Effector memory CD8-positive, alpha-beta T cell (primary cell): ENCODE measurements at regions not wholly inside any gene's neighbourhood (a gene's known extent, or its start where the extent isn't known, plus 50 kb on each side); places are given as distances from the start of the nearest gene placed in this dataset.
"Not testable (repeated sequence)": the region's sequence is repeated elsewhere in the genome, so short reads cannot be mapped to it uniquely, and the experiment has no call there.

Experiments used
- ATAC-seq: fragments of 150-1000 bp; cut with Tn5 transposase; replicated peaks from 2 replicates; pipeline ENCODE4 v1.10.0; 2021; ENCODE audit warnings: mild to moderate bottlenecking, moderate library complexity
- DNase-seq, 3 experiments: peaks; one replicate each; pipeline ENCODE4 v3.0.0; 2021
- H3K27ac Mint-ChIP-seq, 2 donors: one replicate each; pipeline ENCODE4 v1.8.0; 2022; ENCODE audit warnings: mild to moderate bottlenecking in 2 of 2, mixed read lengths in 2 of 2, moderate library complexity in 2 of 2
- H3K27me3 Mint-ChIP-seq, 2 donors: one replicate each; pipeline ENCODE4 v1.8.0; 2022; ENCODE audit warnings: mixed read lengths in 2 of 2
- H3K36me3 Mint-ChIP-seq: one replicate; pipeline ENCODE4 v1.8.0; 2022; ENCODE audit warnings: mild to moderate bottlenecking, moderate library complexity, mixed read lengths; ENCODE audit not compliant: insufficient read depth
- H3K4me1 Mint-ChIP-seq, 2 donors: one replicate each; pipeline ENCODE4 v1.8.0; 2022; ENCODE audit warnings: low read depth in 2 of 2, mixed read lengths in 2 of 2
- H3K4me3 Mint-ChIP-seq, 2 donors: one replicate each; pipeline ENCODE4 v1.8.0; 2022; ENCODE audit warnings: mild to moderate bottlenecking in 2 of 2, mixed read lengths in 2 of 2, moderate library complexity in 2 of 2
- H3K9me3 Mint-ChIP-seq, 2 donors: one replicate each; pipeline ENCODE4 v1.8.0; 2022; ENCODE audit warnings: mixed read lengths in 2 of 2

GRCh38 chr11:22567759-22568158 lies 57.9 kb downstream of the FANCF start:
- Mint-ChIP-seq H3K4me3 (no peak overlapping the region), H3K27ac (no peak overlapping the region), H3K4me1 (no peaks in the 10 kb centered on the region), H3K27me3 (peaks cover 22 to 35% of the 10 kb centered on the region in 2 donors), H3K9me3 (peaks cover 3 to 8% of the 10 kb centered on the region in 2 donors), H3K36me3 (no peaks in the 10 kb centered on the region)
- DNase-seq (no peak), ATAC-seq (no peak)

DNA sequence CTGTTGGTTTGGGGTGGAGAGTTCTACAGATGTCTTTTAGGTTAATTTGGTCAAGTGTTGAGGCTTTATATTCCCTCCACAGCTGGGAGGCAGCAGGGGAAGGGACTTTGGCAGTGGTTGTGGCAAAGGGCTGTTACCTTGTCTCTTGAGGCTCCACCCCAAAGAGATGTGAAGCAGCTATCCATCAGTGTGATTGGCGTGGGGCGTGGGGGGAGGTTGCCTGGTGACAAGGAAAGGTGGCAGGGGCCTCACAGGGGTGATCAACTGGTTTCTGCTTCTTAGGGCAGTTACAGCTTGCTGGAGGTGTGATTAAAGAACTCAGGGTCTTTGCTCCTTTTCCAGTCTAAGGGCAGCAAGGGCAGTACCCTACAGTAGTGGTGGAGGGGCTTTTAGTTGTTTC lies 59.3 kb downstream of the FANCF start:
- Mint-ChIP-seq H3K36me3 (no peaks in the 10 kb centered on the region), H3K4me3 (no peak overlapping the region), H3K27me3 (peaks cover 22 to 35% of the 10 kb centered on the region in 2 donors), H3K4me1 (no peaks in the 10 kb centered on the region), H3K9me3 (peaks cover 3 to 8% of the 10 kb centered on the region in 2 donors), H3K27ac (no peak overlapping the region)
- no peak for ATAC-seq
- no peak for DNase-seq

GRCh38 chr11:22561283-22561682 lies 64.3 kb downstream of the FANCF start:
- Mint-ChIP-seq H3K36me3 (no peaks in the 10 kb centered on the region), H3K4me3 (no peak overlapping the region), H3K4me1 (no peaks in the 10 kb centered on the region)

GRCh38 chr11:22559416-22559815 lies 66.2 kb downstream of the FANCF start:
- H3K36me3 Mint-ChIP-seq, result no peaks in the 10 kb centered on the region
- peaks cover 0 to 5% of the 10 kb centered on the region in 2 donors for H3K27me3 Mint-ChIP-seq
- no peak overlapping the region for H3K4me3 Mint-ChIP-seq
- no peak overlapping the region for H3K27ac Mint-ChIP-seq
- peaks cover 0 to 3% of the 10 kb centered on the region in 2 donors for H3K9me3 Mint-ChIP-seq
- no peaks in the 10 kb centered on the region for H3K4me1 Mint-ChIP-seq
- DNase-seq (no peak), ATAC-seq (no peak)

More at GRCh38 chr11:22561283-22561682, 64.3 kb downstream of the FANCF start:
- Mint-ChIP-seq H3K9me3 (peaks cover 3 to 6% of the 10 kb centered on the region in 2 donors), H3K27ac (no peak overlapping the region), H3K27me3 (peaks cover 11 to 12% of the 10 kb centered on the region in 2 donors)
- no peak for DNase-seq
- no peak for ATAC-seq

GRCh38 chr11:22558664-22559063 lies 67.0 kb downstream of the FANCF start:
- Mint-ChIP-seq H3K36me3 (no peaks in the 10 kb centered on the region), H3K9me3 (no peaks in the 10 kb centered on the region), H3K4me3 (no peak overlapping the region), H3K27me3 (peaks cover 0 to 10% of the 10 kb centered on the region in 2 donors), H3K27ac (no peak overlapping the region), H3K4me1 (no peaks in the 10 kb centered on the region)
- ATAC-seq, result no peak
- DNase-seq, result no peak

GRCh38 chr11:22556381-22556780 lies 69.2 kb downstream of the FANCF start:
- Mint-ChIP-seq H3K27me3 (peaks cover 9 to 12% of the 10 kb centered on the region in 2 donors), H3K27ac (no peak overlapping the region), H3K4me3 (no peak overlapping the region), H3K4me1 (no peaks in the 10 kb centered on the region), H3K36me3 (no peaks in the 10 kb centered on the region), H3K9me3 (no peaks in the 10 kb centered on the region)
- ATAC-seq (no peak), DNase-seq (no peak)

GRCh38 chr11:22555881-22556280 lies 69.7 kb downstream of the FANCF start:
- Mint-ChIP-seq H3K27me3 (peaks cover 9 to 12% of the 10 kb centered on the region in 2 donors), H3K4me3 (no peak overlapping the region), H3K27ac (no peak overlapping the region), H3K36me3 (no peaks in the 10 kb centered on the region), H3K9me3 (no peaks in the 10 kb centered on the region), H3K4me1 (no peaks in the 10 kb centered on the region)
- no peak for DNase-seq
- no peak for ATAC-seq

- Mint-ChIP-seq H3K4me3 (no peak overlapping the region), H3K27ac (no peak overlapping the region), H3K27me3 (peaks cover 9 to 12% of the 10 kb centered on the region in 2 donors), H3K36me3 (no peaks in the 10 kb centered on the region), H3K4me1 (no peaks in the 10 kb centered on the region), H3K9me3 (no peaks in the 10 kb centered on the region)
- no peak for ATAC-seq
- DNase-seq, result no peak
Observed at GRCh38 chr11:22554221-22554620, 71.4 kb downstream of the FANCF start.

GRCh38 chr11:22552885-22553284 lies 72.7 kb downstream of the FANCF start:
- peaks cover 9 to 12% of the 10 kb centered on the region in 2 donors for H3K27me3 Mint-ChIP-seq

GRCh38 chr11:22546746-22547145 lies 78.9 kb downstream of the FANCF start:
- DNase-seq (no peak), ATAC-seq (no peak)
- Mint-ChIP-seq H3K27me3 (peaks cover 0 to 16% of the 10 kb centered on the region in 2 donors), H3K27ac (no peak overlapping the region), H3K4me3 (no peak overlapping the region), H3K36me3 (no peaks in the 10 kb centered on the region), H3K4me1 (no peaks in the 10 kb centered on the region), H3K9me3 (no peaks in the 10 kb centered on the region)

More at GRCh38 chr11:22552885-22553284, 72.7 kb downstream of the FANCF start:
- ATAC-seq (no peak), DNase-seq (no peak)
- Mint-ChIP-seq H3K27ac (no peak overlapping the region), H3K9me3 (no peaks in the 10 kb centered on the region), H3K4me3 (no peak overlapping the region), H3K4me1 (no peaks in the 10 kb centered on the region), H3K36me3 (no peaks in the 10 kb centered on the region)

GRCh38 chr11:22543261-22543660 lies 82.4 kb downstream of the FANCF start:
- H3K4me1 Mint-ChIP-seq, result no peaks in the 10 kb centered on the region
- DNase-seq, result no peak
- H3K9me3 Mint-ChIP-seq, result no peaks in the 10 kb centered on the region
- H3K27ac Mint-ChIP-seq, result no peak overlapping the region
- no peaks in the 10 kb centered on the region for H3K36me3 Mint-ChIP-seq
- H3K4me3 Mint-ChIP-seq, result no peak overlapping the region
- ATAC-seq, result no peak
- H3K27me3 Mint-ChIP-seq, result peaks cover 0 to 16% of the 10 kb centered on the region in 2 donors

- H3K36me3 Mint-ChIP-seq, result no peaks in the 10 kb centered on the region
- ATAC-seq (no peak), DNase-seq (no peak)
- H3K4me1 Mint-ChIP-seq, result no peaks in the 10 kb centered on the region
- H3K9me3 Mint-ChIP-seq, result no peaks in the 10 kb centered on the region
- no peak overlapping the region for H3K27ac Mint-ChIP-seq
- peaks cover 0 to 16% of the 10 kb centered on the region in 2 donors for H3K27me3 Mint-ChIP-seq
- H3K4me3 Mint-ChIP-seq, result no peak overlapping the region
Observed at GRCh38 chr11:22539821-22540256, 85.8 kb downstream of the FANCF start.

- Mint-ChIP-seq H3K9me3 (peaks cover 0 to 2% of the 10 kb centered on the region in 2 donors), H3K4me1 (no peaks in the 10 kb centered on the region), H3K27me3 (no peaks in the 10 kb centered on the region), H3K36me3 (no peaks in the 10 kb centered on the region), H3K4me3 (no peak overlapping the region), H3K27ac (no peak overlapping the region)
- no peak for ATAC-seq
- no peak for DNase-seq
Observed at GRCh38 chr11:22536071-22536470, 89.6 kb downstream of the FANCF start.

- not testable (repeated sequence) for ATAC-seq, H3K4me3 Mint-ChIP-seq, H3K27me3 Mint-ChIP-seq, H3K4me1 Mint-ChIP-seq, H3K36me3 Mint-ChIP-seq, H3K9me3 Mint-ChIP-seq, H3K27ac Mint-ChIP-seq, DNase-seq
Observed at GRCh38 chr11:22528612-22529429, 96.8 kb downstream of the FANCF start.
